Bronchial epithelial cell (primary cell): ENCODE measurements at regions not wholly inside any gene's neighbourhood (a gene's known extent, or its start where the extent isn't known, plus 50 kb on each side); places are given as distances from the start of the nearest gene placed in this dataset.

Experiments
- DNase-seq: peaks from one replicate; pipeline ENCODE4 v3.0.0-alpha.2; 2010; ENCODE audit warnings: low read depth
- FAIRE-seq: peaks from 2 replicates; lab custom pipeline; 2011; peaks lifted over from hg19 to GRCh38; lab: Jason Lieb, UNC
- H3K27me3 ChIP-seq: 2 replicates; pipeline ENCODE4 v1.5.1; 2011; ENCODE audit warnings: low read length; ENCODE audit not compliant: control insufficient read depth, insufficient read depth
- H3K36me3 ChIP-seq: 2 replicates; pipeline ENCODE4 v1.5.1; 2011; ENCODE audit warnings: low read length; ENCODE audit not compliant: control insufficient read depth, insufficient read depth
- H3K4me3 ChIP-seq: 2 replicates; pipeline ENCODE4 v1.5.1; 2011; ENCODE audit warnings: mild to moderate bottlenecking, low read depth, low read length, control low read depth
- CTCF ChIP-seq: IDR thresholded peaks from 2 replicates; pipeline ENCODE4 v1.5.1; 2011; ENCODE audit warnings: mild to moderate bottlenecking, moderate library complexity, low read length, control low read depth, inconsistent platforms; ENCODE audit not compliant: insufficient read depth, severe bottlenecking

DNA sequence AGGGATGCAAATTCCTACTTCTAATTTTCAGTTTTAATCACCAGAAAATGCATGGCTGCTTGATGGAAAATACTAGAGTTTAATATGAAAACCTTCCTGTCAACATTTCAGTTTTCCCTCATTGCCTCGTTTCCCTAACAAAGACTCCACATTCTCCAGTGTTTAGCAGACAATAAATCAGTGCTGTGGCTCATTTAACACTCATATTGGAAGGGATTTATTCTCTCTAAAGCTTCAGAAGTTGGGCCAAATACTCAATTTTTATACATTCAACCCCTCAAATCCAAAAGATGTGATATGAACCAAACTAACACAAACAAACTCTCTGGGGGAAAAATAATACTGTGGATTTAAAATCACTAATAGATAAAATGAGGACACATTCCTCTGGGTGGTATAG, 482.5 kb downstream of the FLRT2 start:
- Histone ChIP-seq H3K27me3 (no peaks in the 10 kb centered on the region), H3K4me3 (no peak overlapping the region), H3K36me3 (no peaks in the 10 kb centered on the region)
- FAIRE-seq (no peak), DNase-seq (no peak)
- no peak for TF ChIP-seq CTCF

GRCh38 chr14:86003998-86004397, 474.1 kb downstream of the FLRT2 start:
- no peaks in the 10 kb centered on the region for H3K27me3 ChIP-seq
- no peak for TF ChIP-seq CTCF
- FAIRE-seq (no peak), DNase-seq (peak; percentile 7)
- no peaks in the 10 kb centered on the region for H3K36me3 ChIP-seq
- H3K4me3 ChIP-seq: no peak overlapping the region

DNA sequence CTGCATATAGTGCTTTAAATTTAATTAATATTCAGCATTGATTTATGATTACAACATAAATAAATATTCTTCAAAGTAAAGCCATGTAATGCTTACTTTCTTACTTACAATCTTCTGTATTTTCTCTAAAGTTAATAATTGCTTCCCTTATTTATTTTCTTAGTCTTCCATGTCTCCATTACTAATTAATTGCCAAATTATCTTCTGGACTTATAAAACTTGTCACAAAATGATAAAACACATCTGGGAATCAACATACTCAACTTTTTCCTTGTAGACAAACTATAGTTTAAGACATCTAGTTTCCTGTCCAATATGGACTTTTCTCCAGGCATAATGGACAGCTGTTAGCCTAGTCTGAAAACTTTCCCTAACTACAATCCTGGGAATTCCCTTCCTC, 466.6 kb downstream of the FLRT2 start:
- no peak for TF ChIP-seq CTCF
- FAIRE-seq (no peak), DNase-seq (no peak)
- H3K36me3 ChIP-seq: no peaks in the 10 kb centered on the region
- no peaks in the 10 kb centered on the region for H3K27me3 ChIP-seq
- no peak overlapping the region for H3K4me3 ChIP-seq

GRCh38 chr14:85991156-85991555, 461.2 kb downstream of the FLRT2 start:
- DNase-seq (no peak), FAIRE-seq (no peak)
- H3K4me3 ChIP-seq: no peak overlapping the region
- TF ChIP-seq CTCF: no peak
- H3K27me3 ChIP-seq: no peaks in the 10 kb centered on the region
- no peaks in the 10 kb centered on the region for H3K36me3 ChIP-seq

- Histone ChIP-seq H3K27me3 (no peaks in the 10 kb centered on the region), H3K36me3 (no peaks in the 10 kb centered on the region), H3K4me3 (no peak overlapping the region)
- TF ChIP-seq CTCF: no peak
- no peak for DNase-seq
- no peak for FAIRE-seq
Observed at GRCh38 chr14:85987907-85988306, 458.0 kb downstream of the FLRT2 start.

GRCh38 chr14:85987292-85987691, 457.3 kb downstream of the FLRT2 start:
- no peak for TF ChIP-seq CTCF
- Histone ChIP-seq H3K36me3 (no peaks in the 10 kb centered on the region), H3K27me3 (no peaks in the 10 kb centered on the region), H3K4me3 (no peak overlapping the region)
- DNase-seq (no peak), FAIRE-seq (no peak)
